IMR-90 (cell line): ENCODE measurements at regions not wholly inside any gene's neighbourhood (a gene's known extent, or its start where the extent isn't known, plus 50 kb on each side); places are given as distances from the start of the nearest gene placed in this dataset.

ENCODE experiments used
- CEBPB ChIP-seq: IDR thresholded peaks from 2 replicates; pipeline ENCODE4 v1.6.1; 2012; ENCODE audit warnings: low read depth, low read length, improper control_type of control experiment
- CHD1 ChIP-seq: IDR thresholded peaks from 2 replicates; pipeline ENCODE4 v1.6.1; 2012; ENCODE audit warnings: low read depth, low read length, improper control_type of control experiment
- MAFK ChIP-seq: IDR thresholded peaks from 2 replicates; pipeline ENCODE4 v1.6.1; 2012; ENCODE audit warnings: low read depth, low read length, improper control_type of control experiment
- MXI1 ChIP-seq: IDR thresholded peaks from 2 replicates; pipeline ENCODE4 v1.6.1; 2012; ENCODE audit warnings: low read depth, mild to moderate bottlenecking, low read length, moderate library complexity, borderline replicate concordance
- POLR2A ChIP-seq: IDR thresholded peaks from 2 replicates; pipeline ENCODE4 v1.6.1; 2012; ENCODE audit warnings: mild to moderate bottlenecking, low read depth, low read length
- RFX5 ChIP-seq: IDR thresholded peaks from 2 replicates; pipeline ENCODE4 v1.8.0; 2012; ENCODE audit warnings: low read depth, mild to moderate bottlenecking, low read length, moderate library complexity
- SMC3 ChIP-seq: fragments of 150-350 bp; IDR thresholded peaks from 2 replicates; pipeline ENCODE4 v1.6.1; 2016; ENCODE audit warnings: low read depth, mild to moderate bottlenecking, antibody characterized with exemption, low read length, moderate library complexity
- TF ChIP-seq, protein P1 (sequence below): fragments of 150-350 bp; IDR thresholded peaks from 2 replicates; pipeline ENCODE4 v1.6.1; 2017; ENCODE audit warnings: mild to moderate bottlenecking, antibody characterized with exemption, low read length, low read depth
- TF ChIP-seq, protein P2 (sequence below): conservative IDR thresholded peaks from 2 replicates; pipeline ENCODE4 v1.5.1; 2012; ENCODE audit warnings: mild to moderate bottlenecking, low read depth, low read length, improper control_type of control experiment

DNA sequence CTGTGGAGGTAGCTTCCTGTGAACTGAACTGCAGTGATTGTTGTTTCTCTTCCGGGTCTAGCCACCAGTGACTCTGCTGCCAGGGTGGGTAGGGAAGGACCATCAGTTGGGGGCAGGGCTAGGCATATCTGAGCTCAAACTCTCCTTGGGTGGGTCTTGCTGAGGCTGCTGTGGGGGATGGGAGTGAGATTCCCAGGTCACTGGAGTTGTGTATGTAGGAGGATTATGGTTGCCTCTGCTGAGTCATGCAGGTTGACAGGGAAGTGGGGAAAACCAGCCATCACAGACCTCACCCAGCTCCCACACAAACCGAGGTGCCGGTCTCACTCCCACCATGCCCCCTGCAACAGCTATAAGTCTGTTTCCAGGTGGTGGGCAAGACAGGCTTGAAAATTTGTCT is 1937.8 kb downstream of the PCDH7 start:
- TF ChIP-seq, protein P1, sequence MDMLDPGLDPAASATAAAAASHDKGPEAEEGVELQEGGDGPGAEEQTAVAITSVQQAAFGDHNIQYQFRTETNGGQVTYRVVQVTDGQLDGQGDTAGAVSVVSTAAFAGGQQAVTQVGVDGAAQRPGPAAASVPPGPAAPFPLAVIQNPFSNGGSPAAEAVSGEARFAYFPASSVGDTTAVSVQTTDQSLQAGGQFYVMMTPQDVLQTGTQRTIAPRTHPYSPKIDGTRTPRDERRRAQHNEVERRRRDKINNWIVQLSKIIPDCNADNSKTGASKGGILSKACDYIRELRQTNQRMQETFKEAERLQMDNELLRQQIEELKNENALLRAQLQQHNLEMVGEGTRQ = no peak
- TF ChIP-seq, protein P2, sequence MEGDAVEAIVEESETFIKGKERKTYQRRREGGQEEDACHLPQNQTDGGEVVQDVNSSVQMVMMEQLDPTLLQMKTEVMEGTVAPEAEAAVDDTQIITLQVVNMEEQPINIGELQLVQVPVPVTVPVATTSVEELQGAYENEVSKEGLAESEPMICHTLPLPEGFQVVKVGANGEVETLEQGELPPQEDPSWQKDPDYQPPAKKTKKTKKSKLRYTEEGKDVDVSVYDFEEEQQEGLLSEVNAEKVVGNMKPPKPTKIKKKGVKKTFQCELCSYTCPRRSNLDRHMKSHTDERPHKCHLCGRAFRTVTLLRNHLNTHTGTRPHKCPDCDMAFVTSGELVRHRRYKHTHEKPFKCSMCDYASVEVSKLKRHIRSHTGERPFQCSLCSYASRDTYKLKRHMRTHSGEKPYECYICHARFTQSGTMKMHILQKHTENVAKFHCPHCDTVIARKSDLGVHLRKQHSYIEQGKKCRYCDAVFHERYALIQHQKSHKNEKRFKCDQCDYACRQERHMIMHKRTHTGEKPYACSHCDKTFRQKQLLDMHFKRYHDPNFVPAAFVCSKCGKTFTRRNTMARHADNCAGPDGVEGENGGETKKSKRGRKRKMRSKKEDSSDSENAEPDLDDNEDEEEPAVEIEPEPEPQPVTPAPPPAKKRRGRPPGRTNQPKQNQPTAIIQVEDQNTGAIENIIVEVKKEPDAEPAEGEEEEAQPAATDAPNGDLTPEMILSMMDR = no peak
- TF ChIP-seq MXI1 (no peak), CEBPB (no peak), POLR2A (no peak), RFX5 (no peak), MAFK (no peak), SMC3 (no peak), CHD1 (no peak)
